ENCODE measurements at regions not wholly inside any gene's neighbourhood (a gene's known extent, or its start where the extent isn't known, plus 50 kb on each side); places are given as distances from the start of the nearest gene placed in this dataset.

GRCh38 chr2:145380436-145381017, 860.6 kb upstream of the ZEB2 start:
- no peak for TF ChIP-seq CTCF (IDR thresholded peaks at IDR 0.05)
- TF ChIP-seq POLR2A (IDR thresholded peaks at IDR 0.05): no peak
